ENCODE measurements at regions not wholly inside any gene's neighbourhood (a gene's known extent, or its start where the extent isn't known, plus 50 kb on each side); places are given as distances from the start of the nearest gene placed in this dataset.

DNA sequence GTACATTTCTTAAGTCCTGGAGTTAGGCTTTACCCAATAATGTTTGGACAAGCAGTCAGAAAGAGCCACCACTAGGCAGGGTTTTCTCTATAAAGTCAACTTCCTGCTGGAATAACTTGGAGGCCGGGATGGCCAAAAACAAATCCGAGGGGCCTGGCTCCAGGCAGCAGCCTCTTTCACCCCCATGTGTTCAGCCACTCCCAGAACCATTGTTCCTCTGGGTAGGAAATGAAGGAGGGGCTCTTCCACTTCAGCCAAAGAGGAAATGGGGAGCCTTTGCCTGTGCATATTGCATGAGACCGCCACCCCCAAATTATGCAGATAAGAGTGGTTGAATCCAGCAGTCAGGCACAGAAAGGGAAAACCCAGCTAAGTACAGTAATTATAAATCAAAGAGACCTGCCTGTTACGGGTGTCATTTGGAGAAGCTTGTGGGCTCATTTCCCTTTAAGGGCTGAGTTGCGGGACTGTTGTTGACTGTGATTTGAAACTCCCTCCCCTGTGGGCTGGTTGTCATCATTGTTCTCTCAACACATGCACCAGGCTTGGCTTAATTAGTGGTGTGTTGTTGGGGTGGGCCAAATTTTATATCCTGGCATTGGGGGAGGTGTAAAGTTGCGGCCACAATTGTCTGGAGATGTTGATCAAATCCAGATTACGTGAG, 212.8 kb upstream of the SOX11 start:
- Histone ChIP-seq H3K9me3 (ENCODE audit: control insufficient read depth in 2 of 2, insufficient read depth in 1 of 2, low read length in 1 of 2) (no peaks in the 10 kb centered on the region), H3K36me3 (ENCODE audit: control insufficient read depth in 2 of 2, insufficient read depth in 2 of 2, low read length in 1 of 2) (no peaks in the 10 kb centered on the region), H3K4me3 (ENCODE audit: low read length in 2 of 2) (no peak overlapping the region), H3K27me3 (ENCODE audit: control insufficient read depth in 2 of 2, insufficient read depth in 1 of 2, low read length in 1 of 2) (no peaks in the 10 kb centered on the region), H3K4me1 (ENCODE audit: control insufficient read depth in 2 of 2, insufficient read depth in 2 of 2, low read length in 2 of 2) (no peaks in the 10 kb centered on the region), H3K27ac (ENCODE audit: low read depth in 1 of 2, low read length in 1 of 2) (no peak overlapping the region)
- no peak for DNase-seq (ENCODE audit: low read depth in 6 of 9, low spot score in 9 of 9)
- 23% methylated on average over 7 of the region's 7 CpGs for WGBS

DNA sequence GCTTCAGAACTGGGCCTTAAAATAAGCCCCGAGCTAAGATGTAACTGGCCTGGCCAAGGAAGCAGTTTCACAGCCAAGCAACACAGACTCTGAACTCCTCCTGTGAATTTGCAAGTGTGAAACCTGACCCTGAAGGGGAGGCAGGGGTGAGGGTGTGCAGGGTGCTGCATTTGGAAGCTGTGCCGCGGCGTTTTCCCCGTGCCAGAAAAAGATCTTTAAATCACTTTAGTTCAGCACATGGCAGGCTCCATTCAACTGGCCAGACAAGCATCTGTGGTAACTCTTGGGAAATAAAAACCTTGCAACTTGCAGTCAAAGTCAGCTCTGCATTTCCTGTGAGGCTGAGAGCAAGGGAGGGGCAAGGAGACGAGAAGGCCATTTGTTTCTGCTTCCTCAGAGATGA, 209.3 kb upstream of the SOX11 start:
- peak in 1 of 9 donors; percentile 5 for DNase-seq (ENCODE audit: low read depth in 6 of 9, low spot score in 9 of 9)
- 3% methylated on average over 6 of the region's 6 CpGs for WGBS
- Histone ChIP-seq H3K27ac (ENCODE audit: low read depth in 1 of 2, low read length in 1 of 2) (no peak overlapping the region), H3K36me3 (ENCODE audit: control insufficient read depth in 2 of 2, insufficient read depth in 2 of 2, low read length in 1 of 2) (no peaks in the 10 kb centered on the region), H3K4me1 (ENCODE audit: control insufficient read depth in 2 of 2, insufficient read depth in 2 of 2, low read length in 2 of 2) (no peaks in the 10 kb centered on the region), H3K9me3 (ENCODE audit: control insufficient read depth in 2 of 2, insufficient read depth in 1 of 2, low read length in 1 of 2) (no peaks in the 10 kb centered on the region), H3K4me3 (ENCODE audit: low read length in 2 of 2) (no peak overlapping the region), H3K27me3 (ENCODE audit: control insufficient read depth in 2 of 2, insufficient read depth in 1 of 2, low read length in 1 of 2) (no peaks in the 10 kb centered on the region)

DNA sequence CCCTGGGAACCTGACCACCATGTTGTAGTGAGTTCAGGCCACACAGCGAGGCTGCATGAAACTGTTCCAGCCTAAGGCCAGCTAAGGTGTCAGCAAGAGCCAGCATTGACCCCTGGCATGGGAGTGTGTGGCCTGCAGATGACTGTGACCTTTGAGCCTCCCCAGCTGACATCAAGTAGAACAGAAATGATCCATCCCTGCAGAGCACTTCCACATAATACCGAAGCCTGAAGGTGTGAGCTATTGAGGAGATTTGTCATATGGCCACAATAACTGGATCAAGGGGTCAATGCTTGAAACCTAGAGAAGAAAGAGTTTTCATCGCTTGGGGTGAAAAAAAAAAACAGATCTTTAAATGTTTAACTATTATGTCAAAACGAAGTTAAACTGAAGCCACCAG, 207.3 kb upstream of the SOX11 start:
- no peaks in the 10 kb centered on the region for H3K9me3 ChIP-seq (ENCODE audit: control insufficient read depth in 2 of 2, insufficient read depth in 1 of 2, low read length in 1 of 2)
- no peaks in the 10 kb centered on the region for H3K4me1 ChIP-seq (ENCODE audit: control insufficient read depth in 2 of 2, insufficient read depth in 2 of 2, low read length in 2 of 2)
- DNase-seq (ENCODE audit: low read depth in 6 of 9, low spot score in 9 of 9): no peak
- H3K36me3 ChIP-seq (ENCODE audit: control insufficient read depth in 2 of 2, insufficient read depth in 2 of 2, low read length in 1 of 2): no peaks in the 10 kb centered on the region
- WGBS: 89% methylated on average over 4 of the region's 4 CpGs
- no peak overlapping the region for H3K27ac ChIP-seq (ENCODE audit: low read depth in 1 of 2, low read length in 1 of 2)
- no peak overlapping the region for H3K4me3 ChIP-seq (ENCODE audit: low read length in 2 of 2)
- no peaks in the 10 kb centered on the region for H3K27me3 ChIP-seq (ENCODE audit: control insufficient read depth in 2 of 2, insufficient read depth in 1 of 2, low read length in 1 of 2)

DNA sequence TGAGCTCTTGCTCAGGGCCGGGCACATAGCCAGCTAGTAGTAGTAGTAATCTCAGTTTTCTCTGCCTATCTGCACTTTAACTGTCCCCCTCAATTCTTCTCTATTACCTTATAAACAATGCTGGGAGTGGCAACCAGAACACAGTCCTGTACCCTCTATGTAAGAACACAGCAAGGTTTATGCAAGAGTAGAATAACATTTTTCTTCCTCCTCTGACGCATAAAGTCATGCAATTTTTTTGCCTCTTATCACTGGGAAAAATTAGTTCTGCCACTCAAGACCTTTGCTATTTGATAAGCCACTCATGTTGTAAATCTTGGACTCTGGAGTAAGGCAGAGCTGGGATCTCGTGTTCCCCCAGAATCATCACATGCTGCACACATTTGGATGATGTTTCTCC, 200.7 kb upstream of the SOX11 start:
- H3K4me1 ChIP-seq (ENCODE audit: control insufficient read depth in 2 of 2, insufficient read depth in 2 of 2, low read length in 2 of 2): no peaks in the 10 kb centered on the region
- H3K36me3 ChIP-seq (ENCODE audit: control insufficient read depth in 2 of 2, insufficient read depth in 2 of 2, low read length in 1 of 2): no peaks in the 10 kb centered on the region
- no peaks in the 10 kb centered on the region for H3K9me3 ChIP-seq (ENCODE audit: control insufficient read depth in 2 of 2, insufficient read depth in 1 of 2, low read length in 1 of 2)
- H3K27ac ChIP-seq (ENCODE audit: low read depth in 1 of 2, low read length in 1 of 2): no peak overlapping the region
- H3K27me3 ChIP-seq (ENCODE audit: control insufficient read depth in 2 of 2, insufficient read depth in 1 of 2, low read length in 1 of 2): no peaks in the 10 kb centered on the region
- WGBS: 81% methylated on average over 3 of the region's 3 CpGs
- DNase-seq (ENCODE audit: low read depth in 6 of 9, low spot score in 9 of 9): no peak
- no peak overlapping the region for H3K4me3 ChIP-seq (ENCODE audit: low read length in 2 of 2)

DNA sequence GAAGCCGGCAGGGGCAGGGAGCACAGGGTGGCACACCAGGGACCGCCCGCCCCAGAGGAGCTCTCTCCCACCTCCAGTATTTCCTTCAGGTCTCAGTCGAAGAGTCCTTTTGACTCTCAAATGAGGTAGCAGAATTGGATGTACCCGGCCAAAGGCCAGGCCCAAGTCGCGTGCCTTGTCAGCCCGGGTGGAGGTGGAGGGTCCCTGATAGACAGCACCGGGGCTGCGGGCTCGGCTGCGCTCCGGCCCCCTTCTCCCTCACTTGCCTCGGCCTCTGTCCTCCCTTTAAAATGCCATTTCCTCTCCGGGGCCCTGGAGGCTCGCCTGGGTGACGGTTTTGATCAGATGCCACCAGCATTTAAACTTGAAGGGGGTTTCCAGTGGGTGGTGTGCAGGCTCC, 198.9 kb upstream of the SOX11 start:
- no peaks in the 10 kb centered on the region for H3K27me3 ChIP-seq (ENCODE audit: control insufficient read depth in 2 of 2, insufficient read depth in 1 of 2, low read length in 1 of 2)
- H3K9me3 ChIP-seq (ENCODE audit: control insufficient read depth in 2 of 2, insufficient read depth in 1 of 2, low read length in 1 of 2): no peaks in the 10 kb centered on the region
- DNase-seq (ENCODE audit: low read depth in 6 of 9, low spot score in 9 of 9): no peak
- H3K27ac ChIP-seq (ENCODE audit: low read depth in 1 of 2, low read length in 1 of 2): no peak overlapping the region
- H3K36me3 ChIP-seq (ENCODE audit: control insufficient read depth in 2 of 2, insufficient read depth in 2 of 2, low read length in 1 of 2): no peaks in the 10 kb centered on the region
- 93% methylated on average over 17 of the region's 17 CpGs for WGBS
- H3K4me3 ChIP-seq (ENCODE audit: low read length in 2 of 2): no peak overlapping the region
- no peaks in the 10 kb centered on the region for H3K4me1 ChIP-seq (ENCODE audit: control insufficient read depth in 2 of 2, insufficient read depth in 2 of 2, low read length in 2 of 2)

- Histone ChIP-seq H3K27me3 (ENCODE audit: control insufficient read depth in 2 of 2, insufficient read depth in 1 of 2, low read length in 1 of 2) (no peaks in the 10 kb centered on the region), H3K27ac (ENCODE audit: low read depth in 1 of 2, low read length in 1 of 2) (no peak overlapping the region), H3K4me3 (ENCODE audit: low read length in 2 of 2) (no peak overlapping the region), H3K4me1 (ENCODE audit: control insufficient read depth in 2 of 2, insufficient read depth in 2 of 2, low read length in 2 of 2) (no peaks in the 10 kb centered on the region), H3K9me3 (ENCODE audit: control insufficient read depth in 2 of 2, insufficient read depth in 1 of 2, low read length in 1 of 2) (no peaks in the 10 kb centered on the region), H3K36me3 (ENCODE audit: control insufficient read depth in 2 of 2, insufficient read depth in 2 of 2, low read length in 1 of 2) (no peaks in the 10 kb centered on the region)
- 94% methylated on average over 8 of the region's 8 CpGs for WGBS
- no peak for DNase-seq (ENCODE audit: low read depth in 6 of 9, low spot score in 9 of 9)
These were observed 198.0 kb upstream of the SOX11 start for GRCh38 chr2:5494212-5494611.

DNA sequence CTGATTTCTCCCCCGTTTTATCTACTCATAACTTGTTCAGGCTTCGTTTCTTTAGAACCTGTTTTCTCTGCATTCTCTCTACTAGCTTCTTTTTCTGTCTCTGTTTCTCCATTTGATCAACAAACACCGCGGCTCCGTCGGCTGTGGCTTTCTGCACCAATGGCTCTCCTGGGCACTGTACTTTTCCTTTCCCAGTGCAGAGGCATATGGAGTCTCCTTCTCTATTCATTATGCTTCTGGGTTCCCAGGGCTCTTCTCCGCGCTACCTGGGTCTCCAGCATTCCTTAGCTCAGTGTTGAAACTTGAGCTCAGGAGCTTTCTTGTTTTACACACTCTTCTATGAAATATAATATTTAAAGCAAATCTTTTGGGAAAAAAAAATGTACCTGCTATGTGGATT, 196.6 kb upstream of the SOX11 start:
- DNase-seq (ENCODE audit: low read depth in 6 of 9, low spot score in 9 of 9): no peak
- Histone ChIP-seq H3K4me3 (ENCODE audit: low read length in 2 of 2) (no peak overlapping the region), H3K27me3 (ENCODE audit: control insufficient read depth in 2 of 2, insufficient read depth in 1 of 2, low read length in 1 of 2) (no peaks in the 10 kb centered on the region), H3K9me3 (ENCODE audit: control insufficient read depth in 2 of 2, insufficient read depth in 1 of 2, low read length in 1 of 2) (no peaks in the 10 kb centered on the region), H3K4me1 (ENCODE audit: control insufficient read depth in 2 of 2, insufficient read depth in 2 of 2, low read length in 2 of 2) (no peaks in the 10 kb centered on the region), H3K27ac (ENCODE audit: low read depth in 1 of 2, low read length in 1 of 2) (no peak overlapping the region), H3K36me3 (ENCODE audit: control insufficient read depth in 2 of 2, insufficient read depth in 2 of 2, low read length in 1 of 2) (no peaks in the 10 kb centered on the region)
- WGBS: 88% methylated on average over 8 of the region's 8 CpGs

DNA sequence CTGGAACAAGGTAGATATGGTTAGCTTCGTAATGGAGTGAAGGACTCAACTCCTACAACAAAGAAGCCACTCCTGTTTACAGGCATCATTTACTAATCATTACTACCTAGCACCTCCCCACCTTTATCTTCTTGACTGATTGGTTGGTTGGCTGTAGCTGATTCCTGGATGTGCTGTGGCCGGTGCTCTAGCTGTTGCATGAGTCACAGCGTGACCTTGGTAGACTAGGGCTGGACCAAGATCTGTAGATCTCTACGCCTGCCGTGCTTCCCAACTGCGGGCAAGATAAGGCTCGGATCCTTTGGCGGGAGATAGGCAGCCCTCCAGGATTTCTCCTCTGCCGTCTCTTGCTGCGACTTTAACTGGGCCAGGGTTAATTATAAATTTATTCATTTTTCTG, 194.3 kb upstream of the SOX11 start:
- Histone ChIP-seq H3K4me1 (ENCODE audit: control insufficient read depth in 2 of 2, insufficient read depth in 2 of 2, low read length in 2 of 2) (no peaks in the 10 kb centered on the region), H3K27me3 (ENCODE audit: control insufficient read depth in 2 of 2, insufficient read depth in 1 of 2, low read length in 1 of 2) (no peaks in the 10 kb centered on the region), H3K36me3 (ENCODE audit: control insufficient read depth in 2 of 2, insufficient read depth in 2 of 2, low read length in 1 of 2) (no peaks in the 10 kb centered on the region), H3K27ac (ENCODE audit: low read depth in 1 of 2, low read length in 1 of 2) (no peak overlapping the region), H3K9me3 (ENCODE audit: control insufficient read depth in 2 of 2, insufficient read depth in 1 of 2, low read length in 1 of 2) (no peaks in the 10 kb centered on the region), H3K4me3 (ENCODE audit: low read length in 2 of 2) (no peak overlapping the region)
- no peak for DNase-seq (ENCODE audit: low read depth in 6 of 9, low spot score in 9 of 9)
- 96% methylated on average over 10 of the region's 10 CpGs for WGBS

DNA sequence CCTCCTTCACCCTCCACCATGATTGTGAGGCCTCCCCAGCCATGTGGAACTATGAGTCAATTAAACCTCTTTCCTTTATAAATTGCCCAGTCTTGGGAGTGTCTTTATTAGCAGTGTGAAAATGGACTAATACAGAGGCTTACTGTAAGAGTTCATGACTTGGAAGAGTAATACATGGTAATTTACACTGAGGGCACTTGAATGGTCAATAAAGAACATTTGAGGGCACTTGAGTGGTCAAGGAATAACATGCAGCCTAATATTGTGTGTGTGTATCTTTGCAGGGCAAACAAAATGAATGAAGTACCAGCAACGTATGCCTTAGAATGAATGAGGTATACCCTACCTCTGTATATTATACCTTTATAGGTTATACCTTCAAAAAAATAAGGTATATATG, 190.4 kb upstream of the SOX11 start:
- H3K27ac ChIP-seq (ENCODE audit: low read depth in 1 of 2, low read length in 1 of 2): no peak overlapping the region
- H3K36me3 ChIP-seq (ENCODE audit: control insufficient read depth in 2 of 2, insufficient read depth in 2 of 2, low read length in 1 of 2): no peaks in the 10 kb centered on the region
- no peak for DNase-seq (ENCODE audit: low read depth in 6 of 9, low spot score in 9 of 9)
- no peaks in the 10 kb centered on the region for H3K27me3 ChIP-seq (ENCODE audit: control insufficient read depth in 2 of 2, insufficient read depth in 1 of 2, low read length in 1 of 2)
- H3K4me1 ChIP-seq (ENCODE audit: control insufficient read depth in 2 of 2, insufficient read depth in 2 of 2, low read length in 2 of 2): no peaks in the 10 kb centered on the region
- H3K9me3 ChIP-seq (ENCODE audit: control insufficient read depth in 2 of 2, insufficient read depth in 1 of 2, low read length in 1 of 2): no peaks in the 10 kb centered on the region
- WGBS: 97% methylated on average over 1 of the region's 1 CpG
- H3K4me3 ChIP-seq (ENCODE audit: low read length in 2 of 2): no peak overlapping the region

DNA sequence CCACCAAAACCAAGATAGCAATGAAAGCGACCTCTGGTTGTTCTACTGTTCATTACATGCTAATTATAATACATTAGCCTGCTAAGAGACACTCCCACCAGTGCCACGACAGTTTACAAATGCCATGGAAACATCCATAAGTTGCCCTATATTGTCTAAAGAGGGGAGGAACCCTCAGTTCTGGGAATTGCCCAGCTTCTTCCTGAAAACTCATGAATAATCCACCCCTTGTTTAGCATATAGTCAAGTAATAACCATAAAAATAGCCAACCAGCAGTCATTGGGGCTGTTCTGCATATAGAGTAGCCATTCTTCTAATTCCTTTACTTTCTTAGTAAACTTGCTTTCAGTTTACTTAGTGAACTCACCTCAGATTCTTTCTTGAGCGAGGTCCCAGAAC, 189.8 kb upstream of the SOX11 start:
- H3K9me3 ChIP-seq (ENCODE audit: control insufficient read depth in 2 of 2, insufficient read depth in 1 of 2, low read length in 1 of 2): no peaks in the 10 kb centered on the region
- no peaks in the 10 kb centered on the region for H3K4me1 ChIP-seq (ENCODE audit: control insufficient read depth in 2 of 2, insufficient read depth in 2 of 2, low read length in 2 of 2)
- no peaks in the 10 kb centered on the region for H3K36me3 ChIP-seq (ENCODE audit: control insufficient read depth in 2 of 2, insufficient read depth in 2 of 2, low read length in 1 of 2)
- 71% methylated on average over 3 of the region's 3 CpGs for WGBS
- no peaks in the 10 kb centered on the region for H3K27me3 ChIP-seq (ENCODE audit: control insufficient read depth in 2 of 2, insufficient read depth in 1 of 2, low read length in 1 of 2)
- DNase-seq (ENCODE audit: low read depth in 6 of 9, low spot score in 9 of 9): no peak
- H3K4me3 ChIP-seq (ENCODE audit: low read length in 2 of 2): no peak overlapping the region
- no peak overlapping the region for H3K27ac ChIP-seq (ENCODE audit: low read depth in 1 of 2, low read length in 1 of 2)
